Smooth muscle cell (in vitro differentiated cells): ENCODE measurements at regions not wholly inside any gene's neighbourhood (a gene's known extent, or its start where the extent isn't known, plus 50 kb on each side); places are given as distances from the start of the nearest gene placed in this dataset.

Experiments used
- DNase-seq: peaks from one replicate; lab custom pipeline; 2025; ENCODE audit not compliant: unreplicated experiment; lab: John Stamatoyannopoulos, UW
- H2AFZ ChIP-seq: fragments of 200-600 bp; sonication (generic); 2 replicates; pipeline ENCODE4 v1.6.0; 2016; ENCODE audit warnings: antibody characterized with exemption, low read depth, mild to moderate bottlenecking
- H3F3A ChIP-seq: fragments of 200-600 bp; sonication (generic); 2 replicates; pipeline ENCODE4 v1.6.0; 2017; ENCODE audit warnings: antibody characterized with exemption, low read depth
- H3K27ac ChIP-seq: fragments of 200-600 bp; sonication (generic); 2 replicates; pipeline ENCODE4 v1.5.1; 2016; ENCODE audit warnings: low read depth, mild to moderate bottlenecking
- H3K27me3 ChIP-seq: fragments of 200-600 bp; sonication (generic); 2 replicates; pipeline ENCODE4 v1.6.1; 2016; ENCODE audit warnings: low read depth, mild to moderate bottlenecking
- H3K36me3 ChIP-seq: fragments of 200-600 bp; sonication (generic); 2 replicates; pipeline ENCODE4 v1.5.1; 2016; ENCODE audit warnings: low read depth
- H3K4me1 ChIP-seq: fragments of 200-600 bp; sonication (generic); 2 replicates; pipeline ENCODE4 v1.5.1; 2016; ENCODE audit warnings: low read depth
- H3K4me2 ChIP-seq: fragments of 200-600 bp; sonication (generic); 2 replicates; pipeline ENCODE4 v1.6.0; 2016; ENCODE audit warnings: mild to moderate bottlenecking
- H3K4me3 ChIP-seq: fragments of 200-600 bp; sonication (generic); 2 replicates; pipeline ENCODE4 v1.5.1; 2016; ENCODE audit warnings: mild to moderate bottlenecking
- H3K79me2 ChIP-seq: fragments of 200-600 bp; sonication (generic); 2 replicates; pipeline ENCODE4 v1.6.0; 2016; ENCODE audit warnings: low read depth, mild to moderate bottlenecking
- H3K9ac ChIP-seq: fragments of 200-600 bp; sonication (generic); 2 replicates; pipeline ENCODE4 v1.6.0; 2016; ENCODE audit warnings: low read depth
- H3K9me3 ChIP-seq: fragments of 200-600 bp; sonication (generic); replicated peaks from 2 replicates; pipeline ENCODE4 v1.5.1; 2016; ENCODE audit warnings: low read depth
- H4K20me1 ChIP-seq: fragments of 200-600 bp; sonication (generic); 2 replicates; pipeline ENCODE4 v1.6.0; 2016; ENCODE audit warnings: low read depth
- WGBS: methylation state at CpG from one replicate; pipeline ENCODE4 v1.1.7; 2016; ENCODE audit warnings: low lambda C conversion rate; 5-methylcytosine and 5-hydroxymethylcytosine counted together
- TF ChIP-seq, protein P1 (sequence below): fragments of 200-600 bp; sonication (generic); IDR thresholded peaks from 2 replicates; pipeline ENCODE4 v1.5.1; 2017; ENCODE audit warnings: borderline replicate concordance, mild to moderate bottlenecking, antibody characterized with exemption; ENCODE audit not compliant: insufficient read depth, poor library complexity, severe bottlenecking

- Histone ChIP-seq H3K9ac (no peak overlapping the region), H3K4me2 (no peak overlapping the region), H3F3A (no peaks in the 10 kb centered on the region), H3K27ac (no peak overlapping the region), H3K27me3 (no peaks in the 10 kb centered on the region), H3K9me3 (no peaks in the 10 kb centered on the region), H2AFZ (peak overlapping the region; percentile 2), H4K20me1 (no peaks in the 10 kb centered on the region), H3K4me1 (peaks cover 5% of the 10 kb centered on the region), H3K79me2 (no peaks in the 10 kb centered on the region), H3K36me3 (no peaks in the 10 kb centered on the region), H3K4me3 (no peak overlapping the region)
- TF ChIP-seq, protein P1, sequence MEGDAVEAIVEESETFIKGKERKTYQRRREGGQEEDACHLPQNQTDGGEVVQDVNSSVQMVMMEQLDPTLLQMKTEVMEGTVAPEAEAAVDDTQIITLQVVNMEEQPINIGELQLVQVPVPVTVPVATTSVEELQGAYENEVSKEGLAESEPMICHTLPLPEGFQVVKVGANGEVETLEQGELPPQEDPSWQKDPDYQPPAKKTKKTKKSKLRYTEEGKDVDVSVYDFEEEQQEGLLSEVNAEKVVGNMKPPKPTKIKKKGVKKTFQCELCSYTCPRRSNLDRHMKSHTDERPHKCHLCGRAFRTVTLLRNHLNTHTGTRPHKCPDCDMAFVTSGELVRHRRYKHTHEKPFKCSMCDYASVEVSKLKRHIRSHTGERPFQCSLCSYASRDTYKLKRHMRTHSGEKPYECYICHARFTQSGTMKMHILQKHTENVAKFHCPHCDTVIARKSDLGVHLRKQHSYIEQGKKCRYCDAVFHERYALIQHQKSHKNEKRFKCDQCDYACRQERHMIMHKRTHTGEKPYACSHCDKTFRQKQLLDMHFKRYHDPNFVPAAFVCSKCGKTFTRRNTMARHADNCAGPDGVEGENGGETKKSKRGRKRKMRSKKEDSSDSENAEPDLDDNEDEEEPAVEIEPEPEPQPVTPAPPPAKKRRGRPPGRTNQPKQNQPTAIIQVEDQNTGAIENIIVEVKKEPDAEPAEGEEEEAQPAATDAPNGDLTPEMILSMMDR = no peak
- DNase-seq = no peak
- WGBS = 52% methylated on average over 14 of the region's 14 CpGs
Measured at GRCh38 chrX:137747244-137748043, 181.5 kb downstream of the ZIC3 start.

DNA sequence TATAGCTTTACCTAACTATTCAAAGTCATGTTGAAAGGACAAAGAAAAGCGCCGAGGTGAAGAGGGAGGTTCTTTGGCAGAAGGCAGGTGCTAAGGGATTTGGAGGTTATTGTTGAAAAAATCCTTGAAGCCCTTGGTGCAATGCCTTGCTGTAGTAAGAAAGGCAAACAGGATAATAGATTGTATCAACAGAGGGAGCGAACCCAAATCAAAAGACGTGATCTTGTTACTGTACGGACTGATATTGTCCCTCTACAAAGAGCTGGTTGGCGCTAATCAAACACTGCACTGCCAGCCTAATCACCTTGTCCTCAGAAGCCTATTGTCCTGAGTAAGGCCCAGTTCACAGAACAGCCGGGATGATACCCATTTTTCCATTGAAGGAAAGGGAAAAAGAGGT, 182.9 kb downstream of the ZIC3 start:
- H3K36me3 ChIP-seq = no peaks in the 10 kb centered on the region
- H4K20me1 ChIP-seq = no peaks in the 10 kb centered on the region
- H3F3A ChIP-seq = no peaks in the 10 kb centered on the region
- H3K27me3 ChIP-seq = no peaks in the 10 kb centered on the region
- no peak for DNase-seq
- H3K27ac ChIP-seq = no peak overlapping the region
- H3K9ac ChIP-seq = no peak overlapping the region
- H3K4me1 ChIP-seq = peaks cover 5% of the 10 kb centered on the region
- H3K4me2 ChIP-seq = no peak overlapping the region
- WGBS = 63% methylated on average over 7 of the region's 7 CpGs
- no peaks in the 10 kb centered on the region for H3K9me3 ChIP-seq
- H3K79me2 ChIP-seq = no peaks in the 10 kb centered on the region
- TF ChIP-seq, protein P1 = no peak
- no peak overlapping the region for H3K4me3 ChIP-seq
- H2AFZ ChIP-seq = no peak overlapping the region

- Histone ChIP-seq H3F3A (no peaks in the 10 kb centered on the region), H3K79me2 (no peaks in the 10 kb centered on the region), H3K4me3 (no peak overlapping the region), H3K36me3 (no peaks in the 10 kb centered on the region), H4K20me1 (no peaks in the 10 kb centered on the region), H2AFZ (no peak overlapping the region), H3K27ac (no peak overlapping the region), H3K27me3 (no peaks in the 10 kb centered on the region), H3K9me3 (no peaks in the 10 kb centered on the region), H3K4me2 (no peak overlapping the region), H3K9ac (no peak overlapping the region), H3K4me1 (peaks cover 5% of the 10 kb centered on the region)
- TF ChIP-seq, protein P1 = no peak
- WGBS = 41% methylated on average over 3 of the region's 3 CpGs
- DNase-seq = no peak
Measured at GRCh38 chrX:137749246-137749645, 183.3 kb downstream of the ZIC3 start.

- H2AFZ ChIP-seq = no peak overlapping the region
- no peak for DNase-seq
- no peaks in the 10 kb centered on the region for H3K79me2 ChIP-seq
- H3K27ac ChIP-seq = no peak overlapping the region
- H3K27me3 ChIP-seq = no peaks in the 10 kb centered on the region
- no peaks in the 10 kb centered on the region for H3K9me3 ChIP-seq
- 75% methylated on average over 2 of the region's 2 CpGs for WGBS
- H3K4me3 ChIP-seq = no peak overlapping the region
- H3K9ac ChIP-seq = no peak overlapping the region
- H3K36me3 ChIP-seq = no peaks in the 10 kb centered on the region
- no peak overlapping the region for H3K4me2 ChIP-seq
- H4K20me1 ChIP-seq = no peaks in the 10 kb centered on the region
- H3F3A ChIP-seq = no peaks in the 10 kb centered on the region
- TF ChIP-seq, protein P1 = no peak
- no peaks in the 10 kb centered on the region for H3K4me1 ChIP-seq
Measured at GRCh38 chrX:137771537-137771936, 205.6 kb downstream of the ZIC3 start.
